ENCODE measurements at regions not wholly inside any gene's neighbourhood (a gene's known extent, or its start where the extent isn't known, plus 50 kb on each side); places are given as distances from the start of the nearest gene placed in this dataset.

GRCh38 chr9:99411479-99412115 is 189.5 kb downstream of the SEC61B start (continued):
- no peak for TF ChIP-seq ZNF532 (CRISPR knock-in tag; IDR thresholded peaks at IDR 0.05; ENCODE audit: borderline replicate concordance)
- no peak for TF ChIP-seq KAT7 (CRISPR knock-in tag; IDR thresholded peaks at IDR 0.05; ENCODE audit: borderline replicate concordance)
- no peak for TF ChIP-seq TEAD1 (CRISPR knock-in tag; IDR thresholded peaks at IDR 0.05)
- no peak for TF ChIP-seq NR2C2 (CRISPR knock-in tag; IDR thresholded peaks at IDR 0.05)
- no peak for TF ChIP-seq CBFB (CRISPR knock-in tag; IDR thresholded peaks at IDR 0.05; ENCODE audit: low read depth)
- no peak for TF ChIP-seq ZNF232 (CRISPR knock-in tag; IDR thresholded peaks at IDR 0.05)

GRCh38 chr9:99412606-99413005 is 190.5 kb downstream of the SEC61B start:
- Mint-ChIP-seq H3K36me3 (no peaks in the 10 kb centered on the region), H3K4me3 (no peak overlapping the region), H3K27ac (no peak overlapping the region), H3K27me3 (ENCODE audit: low read depth) (no peaks in the 10 kb centered on the region; the same call in 1 of the 2 replicates), H3K4me1 (peaks cover 25% of the 10 kb centered on the region), H3K9me3 (peaks cover 13% of the 10 kb centered on the region; the same call in 1 of the 2 replicates)
- ATAC-seq (no peak), DNase-seq (ENCODE audit: low spot score) (no peak)
- ChIA-PET CTCF (no interaction called here), POLR2A (no interaction called here)
- TF ChIP-seq ZBTB43 (CRISPR knock-in tag; IDR thresholded peaks at IDR 0.05) (no peak), STAT6 (CRISPR knock-in tag; conservative IDR thresholded peaks at IDR 0.05; ENCODE audit: low read depth) (no peak), JAZF1 (CRISPR knock-in tag; IDR thresholded peaks at IDR 0.05) (no peak), ATF2 (CRISPR knock-in tag; IDR thresholded peaks at IDR 0.05; ENCODE audit: borderline replicate concordance, low read depth) (no peak), JUN (CRISPR knock-in tag; IDR thresholded peaks at IDR 0.05) (no peak), EMX1 (CRISPR knock-in tag; IDR thresholded peaks at IDR 0.05) (no peak), ZNF317 (CRISPR knock-in tag; IDR thresholded peaks at IDR 0.05; ENCODE audit: borderline replicate concordance, low read depth) (no peak), ZNF396 (CRISPR knock-in tag; IDR thresholded peaks at IDR 0.05; ENCODE audit: borderline replicate concordance) (no peak), MYBL2 (CRISPR knock-in tag; IDR thresholded peaks at IDR 0.05) (no peak), TEAD4 (CRISPR knock-in tag; IDR thresholded peaks at IDR 0.05) (no peak), ELF4 (CRISPR knock-in tag; IDR thresholded peaks at IDR 0.05; ENCODE audit: low read depth) (no peak), TEAD1 (CRISPR knock-in tag; IDR thresholded peaks at IDR 0.05) (no peak), CBFB (CRISPR knock-in tag; IDR thresholded peaks at IDR 0.05; ENCODE audit: low read depth) (no peak), E2F5 (CRISPR knock-in tag; IDR thresholded peaks at IDR 0.05) (no peak), GRHL2 (CRISPR knock-in tag; IDR thresholded peaks at IDR 0.05; ENCODE audit: insufficient replicate concordance, severe bottlenecking) (no peak), E2F4 (CRISPR knock-in tag; IDR thresholded peaks at IDR 0.05; ENCODE audit: borderline replicate concordance, low read depth) (no peak), FOXP4 (CRISPR knock-in tag; IDR thresholded peaks at IDR 0.05) (no peak), ZBTB21 (CRISPR knock-in tag; IDR thresholded peaks at IDR 0.05; ENCODE audit: borderline replicate concordance) (no peak)

All from WTC11 (cell line).